GM23338 (cell line): ENCODE measurements at regions not wholly inside any gene's neighbourhood (a gene's known extent, or its start where the extent isn't known, plus 50 kb on each side); places are given as distances from the start of the nearest gene placed in this dataset.

Source experiments
- ATAC-seq: fragments of 200-7000 bp; cut with Tn5 transposase; 3 replicates; pipeline ENCODE4 v1.9.1; 2020
- DNase-seq: peaks from one replicate; pipeline ENCODE4 v3.0.0-alpha.2; 2015; ENCODE audit warnings: low spot score
- H2AFZ ChIP-seq: fragments of 200-600 bp; sonication (generic); 2 replicates; pipeline ENCODE4 v1.8.0; 2016; ENCODE audit warnings: antibody characterized with exemption, mild to moderate bottlenecking, moderate library complexity
- H3F3A ChIP-seq: fragments of 200-600 bp; sonication (generic); replicated peaks from 2 replicates; pipeline ENCODE4 v1.8.0; 2017; ENCODE audit warnings: antibody characterized with exemption, mixed run types, low read depth
- H3K27ac ChIP-seq: fragments of 200-600 bp; sonication (generic); 2 replicates; pipeline ENCODE4 v1.6.1; 2016; ENCODE audit warnings: low read depth
- H3K27me3 ChIP-seq: fragments of 200-600 bp; sonication (generic); 2 replicates; pipeline ENCODE4 v1.8.0; 2016; ENCODE audit warnings: mild to moderate bottlenecking, mixed run types, moderate library complexity; ENCODE audit not compliant: insufficient read depth
- H3K36me3 ChIP-seq: fragments of 200-600 bp; sonication (generic); 2 replicates; pipeline ENCODE4 v1.8.0; 2016; ENCODE audit warnings: mild to moderate bottlenecking; ENCODE audit not compliant: insufficient read depth
- H3K4me1 ChIP-seq: fragments of 200-600 bp; sonication (generic); 2 replicates; pipeline ENCODE4 v1.8.0; 2016; ENCODE audit warnings: mild to moderate bottlenecking, moderate library complexity; ENCODE audit not compliant: insufficient read depth
- H3K4me2 ChIP-seq: fragments of 200-600 bp; sonication (generic); 2 replicates; pipeline ENCODE4 v1.7.1; 2017; ENCODE audit warnings: mixed run types
- H3K4me3 ChIP-seq: fragments of 200-600 bp; sonication (generic); 2 replicates; pipeline ENCODE4 v1.6.1; 2016; ENCODE audit warnings: mixed run types
- H3K79me2 ChIP-seq: fragments of 200-600 bp; sonication (generic); replicated peaks from 2 replicates; pipeline ENCODE4 v1.8.0; 2017; ENCODE audit warnings: mild to moderate bottlenecking; ENCODE audit not compliant: insufficient read depth
- H3K9me2 ChIP-seq: fragments of 200-600 bp; sonication (generic); 2 replicates; pipeline ENCODE4 v1.8.0; 2017; ENCODE audit not compliant: insufficient read depth
- H4K20me1 ChIP-seq: fragments of 200-600 bp; sonication (generic); replicated peaks from 2 replicates; pipeline ENCODE4 v1.8.0; 2017; ENCODE audit warnings: mild to moderate bottlenecking; ENCODE audit not compliant: insufficient read depth
- H3K27ac Mint-ChIP-seq: 2 replicates; pipeline ENCODE4 v1.8.0; 2020; ENCODE audit warnings: inconsistent platforms, mild to moderate bottlenecking, moderate library complexity, mixed read lengths
- H3K27me3 Mint-ChIP-seq: 3 replicates; pipeline ENCODE4 v1.8.0; 2022; ENCODE audit warnings: low read depth, mild to moderate bottlenecking, moderate library complexity, mixed read lengths, inconsistent platforms; ENCODE audit not compliant: insufficient read depth, poor library complexity
- H3K36me3 Mint-ChIP-seq: 3 replicates; pipeline ENCODE4 v1.8.0; 2021; ENCODE audit warnings: low read depth, mild to moderate bottlenecking, inconsistent platforms, moderate library complexity, mixed read lengths
- H3K4me1 Mint-ChIP-seq: 3 replicates; pipeline ENCODE4 v1.8.0; 2020; ENCODE audit warnings: mild to moderate bottlenecking, inconsistent platforms, mixed read lengths
- H3K4me3 Mint-ChIP-seq: 3 replicates; pipeline ENCODE4 v1.8.0; 2021; ENCODE audit warnings: moderate library complexity, mild to moderate bottlenecking, inconsistent platforms, mixed read lengths
- H3K9me3 Mint-ChIP-seq: 3 replicates; pipeline ENCODE4 v1.8.0; 2020; ENCODE audit warnings: moderate library complexity, mild to moderate bottlenecking, inconsistent platforms, mixed read lengths
- CREB1 ChIP-seq: fragments of 250-450 bp; sonication (Bioruptor Pico); IDR thresholded peaks from 2 replicates; pipeline ENCODE4 v1.5.0; 2020; ENCODE audit warnings: low read depth, mild to moderate bottlenecking, moderate library complexity
- ETS1 ChIP-seq: IDR thresholded peaks from 2 replicates; pipeline ENCODE4 v1.6.1; 2016; ENCODE audit warnings: antibody characterized with exemption
- EZH2 ChIP-seq: fragments of 200-600 bp; sonication (generic); IDR thresholded peaks from one replicate; pipeline ENCODE4 v1.8.0; 2017; ENCODE audit warnings: antibody characterized with exemption, mild to moderate bottlenecking, low read depth; ENCODE audit not compliant: unreplicated experiment
- EZH2phosphoT487 ChIP-seq: fragments of 200-600 bp; sonication (generic); IDR thresholded peaks from one replicate; pipeline ENCODE4 v1.8.1; 2018; ENCODE audit warnings: antibody characterized with exemption; ENCODE audit not compliant: unreplicated experiment
- JUNB ChIP-seq: IDR thresholded peaks from one replicate; pipeline ENCODE4 v1.6.1; 2016; ENCODE audit warnings: antibody characterized with exemption; ENCODE audit not compliant: unreplicated experiment
- NANOG ChIP-seq: IDR thresholded peaks from 2 replicates; pipeline ENCODE4 v1.6.1; 2016; ENCODE audit warnings: antibody characterized with exemption, borderline replicate concordance
- POLR2AphosphoS5 ChIP-seq: IDR thresholded peaks from 2 replicates; pipeline ENCODE4 v1.6.1; 2016; ENCODE audit warnings: antibody characterized with exemption, low read depth
- REST ChIP-seq: IDR thresholded peaks from one replicate; pipeline ENCODE4 v1.6.1; 2018; ENCODE audit warnings: antibody characterized with exemption; ENCODE audit not compliant: unreplicated experiment
- STAT1 ChIP-seq: IDR thresholded peaks from one replicate; pipeline ENCODE4 v1.6.1; 2016; ENCODE audit warnings: antibody characterized with exemption; ENCODE audit not compliant: unreplicated experiment
- ZNF331 ChIP-seq: fragments of 250-450 bp; sonication (Bioruptor Pico); IDR thresholded peaks from 2 replicates; pipeline ENCODE4 v1.5.0; 2020; ENCODE audit warnings: low read depth, mild to moderate bottlenecking, moderate library complexity
- TF ChIP-seq, protein P1 (sequence below): fragments of 250-450 bp; sonication (Bioruptor Pico); IDR thresholded peaks from 2 replicates; pipeline ENCODE4 v1.5.0; 2020; ENCODE audit warnings: mild to moderate bottlenecking, moderate library complexity

- TF ChIP-seq POLR2AphosphoS5 (no peak), STAT1 (no peak), NANOG (no peak), JUNB (no peak), EZH2 (no peak), ETS1 (no peak), EZH2phosphoT487 (no peak), ZNF331 (no peak), CREB1 (CRISPR knock-in tag) (no peak), REST (no peak)
Observed at GRCh38 chr2:238717084-238717483, 130.8 kb upstream of the TWIST2 start (continued).

- Histone ChIP-seq H3K9me2 (no peaks in the 10 kb centered on the region; the same call in 1 of the 2 replicates), H3K79me2 (no peaks in the 10 kb centered on the region), H4K20me1 (no peaks in the 10 kb centered on the region), H3K4me1 (no peaks in the 10 kb centered on the region), H3K27me3 (no peaks in the 10 kb centered on the region), H3K36me3 (no peaks in the 10 kb centered on the region), H2AFZ (no peak overlapping the region), H3K4me3 (no peak overlapping the region), H3K27ac (no peak overlapping the region), H3F3A (no peaks in the 10 kb centered on the region), H3K4me2 (no peak overlapping the region)
- H3K36me3 Mint-ChIP-seq = no peaks in the 10 kb centered on the region
- H3K4me3 Mint-ChIP-seq = no peak overlapping the region
- H3K4me1 Mint-ChIP-seq = peaks cover 9% of the 10 kb centered on the region; the same call in 2 of the 3 replicates
- peaks cover 6% of the 10 kb centered on the region for H3K27me3 Mint-ChIP-seq
- peaks cover 10% of the 10 kb centered on the region; the same call in 2 of the 3 replicates for H3K9me3 Mint-ChIP-seq
- H3K27ac Mint-ChIP-seq = no peak overlapping the region
- ATAC-seq = no peak
- no peak for DNase-seq
- TF ChIP-seq EZH2phosphoT487 (no peak), REST (no peak), CREB1 (CRISPR knock-in tag) (no peak), POLR2AphosphoS5 (no peak), ZNF331 (no peak)
- TF ChIP-seq, protein P1, sequence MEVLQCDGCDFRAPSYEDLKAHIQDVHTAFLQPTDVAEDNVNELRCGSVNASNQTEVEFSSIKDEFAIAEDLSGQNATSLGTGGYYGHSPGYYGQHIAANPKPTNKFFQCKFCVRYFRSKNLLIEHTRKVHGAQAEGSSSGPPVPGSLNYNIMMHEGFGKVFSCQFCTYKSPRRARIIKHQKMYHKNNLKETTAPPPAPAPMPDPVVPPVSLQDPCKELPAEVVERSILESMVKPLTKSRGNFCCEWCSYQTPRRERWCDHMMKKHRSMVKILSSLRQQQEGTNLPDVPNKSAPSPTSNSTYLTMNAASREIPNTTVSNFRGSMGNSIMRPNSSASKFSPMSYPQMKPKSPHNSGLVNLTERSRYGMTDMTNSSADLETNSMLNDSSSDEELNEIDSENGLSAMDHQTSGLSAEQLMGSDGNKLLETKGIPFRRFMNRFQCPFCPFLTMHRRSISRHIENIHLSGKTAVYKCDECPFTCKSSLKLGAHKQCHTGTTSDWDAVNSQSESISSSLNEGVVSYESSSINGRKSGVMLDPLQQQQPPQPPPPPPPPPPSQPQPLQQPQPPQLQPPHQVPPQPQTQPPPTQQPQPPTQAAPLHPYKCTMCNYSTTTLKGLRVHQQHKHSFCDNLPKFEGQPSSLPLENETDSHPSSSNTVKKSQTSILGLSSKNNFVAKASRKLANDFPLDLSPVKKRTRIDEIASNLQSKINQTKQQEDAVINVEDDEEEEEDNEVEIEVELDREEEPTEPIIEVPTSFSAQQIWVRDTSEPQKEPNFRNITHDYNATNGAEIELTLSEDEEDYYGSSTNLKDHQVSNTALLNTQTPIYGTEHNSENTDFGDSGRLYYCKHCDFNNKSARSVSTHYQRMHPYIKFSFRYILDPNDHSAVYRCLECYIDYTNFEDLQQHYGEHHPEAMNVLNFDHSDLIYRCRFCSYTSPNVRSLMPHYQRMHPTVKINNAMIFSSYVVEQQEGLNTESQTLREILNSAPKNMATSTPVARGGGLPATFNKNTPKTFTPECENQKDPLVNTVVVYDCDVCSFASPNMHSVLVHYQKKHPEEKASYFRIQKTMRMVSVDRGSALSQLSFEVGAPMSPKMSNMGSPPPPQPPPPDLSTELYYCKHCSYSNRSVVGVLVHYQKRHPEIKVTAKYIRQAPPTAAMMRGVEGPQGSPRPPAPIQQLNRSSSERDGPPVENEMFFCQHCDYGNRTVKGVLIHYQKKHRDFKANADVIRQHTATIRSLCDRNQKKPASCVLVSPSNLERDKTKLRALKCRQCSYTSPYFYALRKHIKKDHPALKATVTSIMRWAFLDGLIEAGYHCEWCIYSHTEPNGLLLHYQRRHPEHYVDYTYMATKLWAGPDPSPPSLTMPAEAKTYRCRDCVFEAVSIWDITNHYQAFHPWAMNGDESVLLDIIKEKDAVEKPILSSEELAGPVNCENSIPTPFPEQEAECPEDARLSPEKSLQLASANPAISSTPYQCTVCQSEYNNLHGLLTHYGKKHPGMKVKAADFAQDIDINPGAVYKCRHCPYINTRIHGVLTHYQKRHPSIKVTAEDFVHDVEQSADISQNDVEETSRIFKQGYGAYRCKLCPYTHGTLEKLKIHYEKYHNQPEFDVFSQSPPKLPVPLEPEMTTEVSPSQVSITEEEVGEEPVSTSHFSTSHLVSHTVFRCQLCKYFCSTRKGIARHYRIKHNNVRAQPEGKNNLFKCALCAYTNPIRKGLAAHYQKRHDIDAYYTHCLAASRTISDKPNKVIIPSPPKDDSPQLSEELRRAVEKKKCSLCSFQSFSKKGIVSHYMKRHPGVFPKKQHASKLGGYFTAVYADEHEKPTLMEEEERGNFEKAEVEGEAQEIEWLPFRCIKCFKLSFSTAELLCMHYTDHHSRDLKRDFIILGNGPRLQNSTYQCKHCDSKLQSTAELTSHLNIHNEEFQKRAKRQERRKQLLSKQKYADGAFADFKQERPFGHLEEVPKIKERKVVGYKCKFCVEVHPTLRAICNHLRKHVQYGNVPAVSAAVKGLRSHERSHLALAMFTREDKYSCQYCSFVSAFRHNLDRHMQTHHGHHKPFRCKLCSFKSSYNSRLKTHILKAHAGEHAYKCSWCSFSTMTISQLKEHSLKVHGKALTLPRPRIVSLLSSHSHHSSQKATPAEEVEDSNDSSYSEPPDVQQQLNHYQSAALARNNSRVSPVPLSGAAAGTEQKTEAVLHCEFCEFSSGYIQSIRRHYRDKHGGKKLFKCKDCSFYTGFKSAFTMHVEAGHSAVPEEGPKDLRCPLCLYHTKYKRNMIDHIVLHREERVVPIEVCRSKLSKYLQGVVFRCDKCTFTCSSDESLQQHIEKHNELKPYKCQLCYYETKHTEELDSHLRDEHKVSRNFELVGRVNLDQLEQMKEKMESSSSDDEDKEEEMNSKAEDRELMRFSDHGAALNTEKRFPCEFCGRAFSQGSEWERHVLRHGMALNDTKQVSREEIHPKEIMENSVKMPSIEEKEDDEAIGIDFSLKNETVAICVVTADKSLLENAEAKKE (CRISPR knock-in tag) = no peak
Observed at GRCh38 chr2:238719641-238720040, 128.2 kb upstream of the TWIST2 start.
